Activated CD4-positive, alpha-beta T cell treated with anti-CD3 and anti-CD28 coated beads, Interleukin-2, amount 50 U/mL, for 16 hours (primary cell): ENCODE measurements at regions not wholly inside any gene's neighbourhood (a gene's known extent, or its start where the extent isn't known, plus 50 kb on each side); places are given as distances from the start of the nearest gene placed in this dataset.
A peak's percentile ranks its signal among the peaks of the same experiment; 100 is the strongest.

Experiments used
- DNase-seq: peaks from one replicate; pipeline ENCODE4 v3.0.0-alpha.2; 2020

DNA sequence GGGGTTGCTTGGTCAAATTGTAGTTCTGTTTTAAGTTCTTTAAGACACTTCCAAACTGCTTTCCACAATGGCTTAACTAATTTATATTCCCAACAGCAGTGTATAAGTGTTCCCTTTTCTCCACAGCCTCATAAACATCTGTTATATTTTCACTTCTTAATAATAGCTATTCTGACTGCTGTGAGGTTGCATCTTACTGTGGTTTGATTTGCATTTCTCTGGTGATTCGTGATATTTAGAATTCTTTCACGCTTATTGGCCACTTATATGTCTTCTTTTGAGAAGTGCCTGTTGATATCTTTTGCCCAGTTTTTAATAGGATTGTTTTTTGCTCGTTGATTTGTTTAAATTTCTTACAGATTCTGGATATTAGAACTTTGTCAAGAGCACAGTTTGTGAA is 278.6 kb upstream of the ITM2A start:
- DNase-seq = no peak

DNA sequence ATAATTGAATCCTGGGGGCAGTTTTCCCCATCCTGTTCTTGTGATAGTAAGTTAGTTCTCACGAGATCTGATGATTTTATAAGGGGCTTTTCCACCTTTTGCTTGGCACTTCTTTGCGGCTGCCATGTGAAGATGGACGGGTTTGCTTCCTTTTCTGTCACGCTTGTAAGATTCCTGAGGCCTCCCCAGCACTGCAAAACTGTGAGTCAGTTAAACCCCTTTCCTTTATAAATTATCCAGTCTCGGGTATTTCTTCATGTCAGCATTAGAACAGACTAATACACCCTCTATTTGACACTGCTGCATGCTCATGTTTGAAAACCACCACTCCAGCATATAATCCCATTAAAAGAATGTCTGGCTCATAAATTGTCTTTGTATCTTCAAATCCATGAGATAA is 264.4 kb upstream of the ITM2A start:
- DNase-seq = no peak

DNA sequence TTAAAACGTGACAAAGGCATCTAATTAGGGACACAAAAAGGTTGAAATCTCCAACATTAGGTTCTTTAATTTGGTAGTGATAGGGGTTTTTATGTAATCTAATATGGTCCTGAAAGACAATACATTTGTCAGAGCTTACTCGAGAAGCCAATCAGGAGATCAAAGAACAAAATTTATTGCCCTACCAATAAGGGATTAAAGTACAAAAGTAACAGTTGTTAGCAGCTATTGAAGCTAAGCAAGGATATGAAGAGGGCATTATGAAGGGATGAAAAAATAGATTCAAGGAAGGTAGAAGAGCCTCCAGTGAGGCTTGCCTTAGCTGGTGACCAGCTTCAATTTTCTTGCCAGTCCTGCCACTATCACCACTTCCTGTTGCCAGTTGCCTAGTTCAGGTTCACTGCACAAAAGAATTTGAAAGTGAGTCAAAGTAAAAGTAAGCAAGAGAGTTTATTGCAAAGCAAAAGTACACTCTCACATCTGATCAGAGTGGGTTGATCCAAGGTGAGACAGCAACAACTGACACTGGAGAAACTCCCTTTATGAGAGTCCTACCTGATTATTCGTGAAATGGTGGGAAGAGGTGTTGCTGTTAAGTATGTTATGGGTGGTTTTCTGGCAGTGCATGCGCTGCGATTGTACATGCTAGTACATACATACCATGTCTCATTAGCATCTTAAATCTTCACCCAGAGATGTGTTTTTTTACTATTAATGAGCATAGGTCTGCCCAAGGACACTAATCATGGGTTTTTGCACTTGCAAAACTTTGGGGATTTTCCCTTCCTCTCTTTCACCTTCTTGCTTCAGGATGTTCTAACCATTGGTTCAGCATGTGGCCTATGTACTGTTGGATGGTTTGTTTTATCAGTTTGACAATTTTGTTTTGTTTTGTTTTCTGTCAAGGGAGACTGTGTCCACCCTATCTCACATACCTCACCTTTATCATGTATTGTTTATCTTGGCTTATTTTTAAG is 263.2 kb upstream of the ITM2A start:
- peak; percentile 11 for DNase-seq

DNA sequence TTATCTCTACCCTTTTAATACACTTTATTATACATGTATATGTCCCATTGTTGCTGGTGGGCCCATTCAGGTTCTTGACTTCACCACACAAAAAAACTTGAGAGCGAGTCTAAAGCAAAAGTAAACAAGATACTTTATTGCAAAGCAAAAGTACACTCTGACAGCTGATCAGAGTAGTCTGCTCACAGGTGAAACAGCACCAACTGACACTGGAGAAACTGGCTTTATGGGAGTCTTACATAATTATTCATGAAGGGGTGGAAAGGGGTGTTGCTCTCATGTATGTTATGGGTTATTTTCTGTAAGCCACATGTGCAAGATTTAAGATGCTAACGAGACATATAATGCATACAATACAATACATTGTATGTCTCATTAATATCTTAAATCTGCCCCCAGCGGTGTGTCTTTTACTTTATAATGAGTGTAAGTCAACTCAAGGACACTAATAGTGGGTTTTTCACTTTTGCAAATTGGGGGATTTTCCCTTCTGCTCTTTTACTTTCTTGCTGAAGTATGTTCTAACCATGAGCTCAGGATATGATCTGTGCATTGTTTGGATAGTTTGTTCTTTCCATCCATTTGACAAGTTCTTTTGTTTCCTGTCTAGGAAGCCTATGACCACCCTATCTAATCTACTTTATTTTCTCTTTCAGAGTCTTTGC is 256.1 kb upstream of the ITM2A start:
- DNase-seq = no peak

DNA sequence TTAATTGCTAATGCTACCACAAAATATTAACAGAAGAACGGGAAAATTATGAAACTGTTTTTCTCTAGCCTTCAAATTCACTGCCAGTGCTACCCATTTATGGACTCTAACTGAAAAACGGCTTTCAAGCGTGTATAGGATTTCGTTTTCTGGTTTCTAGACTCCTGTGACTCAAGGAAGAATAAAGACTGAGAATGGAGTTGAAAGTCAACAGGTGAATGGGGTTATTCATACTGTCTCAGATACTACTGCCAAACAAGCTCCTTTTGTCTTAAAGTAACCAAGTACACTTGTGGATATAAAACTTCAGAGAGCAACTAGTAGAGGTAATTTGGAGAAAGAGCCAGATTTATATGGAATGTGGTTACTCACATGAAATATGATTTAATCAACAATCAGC is 251.1 kb upstream of the ITM2A start:
- no peak for DNase-seq

DNA sequence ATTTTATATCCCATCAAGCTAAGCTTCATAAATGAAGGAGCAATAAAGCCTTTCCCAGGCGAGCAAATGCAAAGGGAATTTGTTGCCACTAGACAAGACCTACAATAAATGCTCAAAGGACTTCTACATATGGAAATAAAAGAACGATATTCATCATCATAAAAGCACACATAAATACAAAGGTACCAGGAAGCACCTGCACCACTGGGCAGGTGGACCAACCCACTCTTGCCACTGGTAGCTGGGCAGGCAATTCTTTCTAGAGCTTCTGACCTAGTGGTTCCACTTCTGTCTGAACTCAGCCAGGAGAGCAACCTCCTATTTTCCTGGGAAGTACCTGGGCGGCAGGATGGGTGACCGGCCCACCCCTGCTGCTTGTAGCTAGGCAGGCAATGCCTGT is 237.2 kb upstream of the ITM2A start:
- no peak for DNase-seq

DNA sequence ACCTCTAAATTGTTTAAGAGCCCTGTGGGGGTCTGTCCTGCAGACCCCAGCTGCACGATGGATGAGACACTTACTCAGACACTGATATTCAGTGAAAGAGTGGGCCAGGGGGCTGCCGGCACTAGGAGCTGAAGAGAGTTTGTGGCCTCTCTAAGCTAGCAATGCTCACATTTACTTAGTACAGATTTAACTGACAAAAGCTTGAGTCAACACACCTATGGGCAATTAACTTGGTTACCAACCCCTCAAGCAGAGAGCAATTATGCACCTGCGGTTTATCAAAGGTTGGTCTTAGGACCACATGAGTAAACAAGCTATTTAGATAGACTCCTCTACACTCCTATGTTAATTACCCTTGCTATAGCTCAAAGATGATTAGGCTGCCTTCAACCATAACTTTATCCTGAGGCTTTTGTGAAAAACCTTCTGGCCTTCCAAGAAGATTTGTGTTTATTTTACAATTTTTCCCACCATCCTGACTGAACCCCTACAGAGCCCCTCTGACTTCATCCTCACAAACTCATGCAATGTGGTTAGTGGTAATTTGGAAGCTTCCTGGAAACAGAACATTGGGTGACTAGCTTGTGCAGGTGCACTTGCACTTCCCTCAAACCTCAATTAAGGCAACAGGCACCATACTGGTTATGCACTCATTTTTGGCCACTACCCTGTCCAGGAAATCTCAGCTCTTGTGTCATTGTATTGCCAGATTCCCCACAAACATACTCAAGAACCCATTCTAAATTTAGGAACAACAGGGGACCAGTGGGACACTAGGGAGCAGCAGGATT is 234.4 kb upstream of the ITM2A start:
- no peak for DNase-seq

DNA sequence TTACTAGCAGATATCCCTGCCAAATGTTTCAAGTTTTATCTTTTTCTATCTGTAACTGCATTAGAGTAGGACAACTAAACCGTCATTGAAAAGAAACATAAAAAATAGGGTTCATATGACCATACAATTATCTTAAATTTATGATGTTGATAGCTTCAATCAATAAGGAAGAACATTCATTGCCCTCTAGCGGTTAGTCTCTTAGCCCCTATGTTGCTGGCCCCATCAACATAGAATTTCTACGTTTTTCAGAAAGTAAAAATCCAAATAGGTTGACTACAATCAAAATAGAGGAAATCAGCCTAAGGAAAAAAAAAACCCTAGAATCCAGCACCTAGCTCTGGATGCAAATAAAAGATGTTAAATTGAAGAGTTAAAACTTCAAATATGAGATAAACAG is 225.1 kb upstream of the ITM2A start:
- DNase-seq = no peak

DNA sequence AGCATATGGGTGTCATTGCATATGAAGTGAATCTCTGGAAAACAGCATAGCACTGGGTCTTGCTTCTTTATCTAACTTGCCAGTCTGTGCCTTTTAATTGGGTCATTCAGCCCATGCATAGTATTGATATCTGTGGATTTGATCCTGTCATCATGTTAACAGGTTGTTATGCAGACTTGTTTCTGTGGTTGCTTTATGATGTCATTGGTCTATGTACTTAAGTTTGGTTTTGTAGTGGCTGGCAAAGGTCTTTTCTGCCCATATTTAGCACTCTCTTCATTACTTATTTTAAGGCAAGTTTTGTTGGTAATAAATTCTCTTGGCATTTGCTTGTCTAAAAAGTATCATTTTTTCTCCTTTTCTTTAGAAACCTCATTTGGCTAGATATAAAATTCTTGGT is 221.1 kb upstream of the ITM2A start:
- DNase-seq = no peak

DNA sequence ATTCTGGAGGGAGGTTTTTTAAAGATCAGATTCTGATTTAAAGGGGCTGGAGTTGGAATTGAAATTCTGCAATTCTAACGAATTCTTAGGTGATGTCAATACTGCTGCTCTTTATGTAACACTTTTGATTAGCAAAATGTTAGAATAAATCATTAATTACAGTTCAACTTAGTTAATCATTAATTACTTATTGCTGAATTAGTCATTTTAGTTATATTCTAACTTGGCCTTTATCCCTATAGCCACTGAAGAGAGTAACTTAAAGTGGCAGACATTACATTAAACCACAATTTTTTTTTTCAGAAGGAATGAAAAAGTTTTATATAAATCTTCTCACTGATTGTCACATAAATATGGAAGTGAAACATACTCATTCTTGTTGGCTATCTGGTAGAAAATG is 206.6 kb upstream of the ITM2A start:
- no peak for DNase-seq

DNA sequence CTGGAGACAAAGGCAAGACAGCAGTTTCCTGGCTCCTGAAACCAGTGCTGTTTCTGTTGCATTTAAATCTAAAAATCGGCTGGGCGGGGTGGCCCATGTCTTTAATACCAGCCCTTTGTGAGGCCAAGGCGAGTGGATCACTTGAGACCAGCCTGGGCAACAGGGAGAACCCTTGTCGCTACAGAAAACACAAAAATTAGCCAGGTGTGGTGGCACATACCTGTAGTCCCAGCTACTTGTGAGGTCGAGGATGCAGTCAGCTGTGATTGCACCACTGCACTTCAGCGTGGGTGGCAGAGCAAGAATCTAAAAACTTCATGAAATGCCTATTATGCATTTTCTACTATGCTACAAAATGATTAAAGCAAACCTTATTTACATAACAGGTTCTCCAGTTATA is 205.4 kb upstream of the ITM2A start:
- DNase-seq = no peak

DNA sequence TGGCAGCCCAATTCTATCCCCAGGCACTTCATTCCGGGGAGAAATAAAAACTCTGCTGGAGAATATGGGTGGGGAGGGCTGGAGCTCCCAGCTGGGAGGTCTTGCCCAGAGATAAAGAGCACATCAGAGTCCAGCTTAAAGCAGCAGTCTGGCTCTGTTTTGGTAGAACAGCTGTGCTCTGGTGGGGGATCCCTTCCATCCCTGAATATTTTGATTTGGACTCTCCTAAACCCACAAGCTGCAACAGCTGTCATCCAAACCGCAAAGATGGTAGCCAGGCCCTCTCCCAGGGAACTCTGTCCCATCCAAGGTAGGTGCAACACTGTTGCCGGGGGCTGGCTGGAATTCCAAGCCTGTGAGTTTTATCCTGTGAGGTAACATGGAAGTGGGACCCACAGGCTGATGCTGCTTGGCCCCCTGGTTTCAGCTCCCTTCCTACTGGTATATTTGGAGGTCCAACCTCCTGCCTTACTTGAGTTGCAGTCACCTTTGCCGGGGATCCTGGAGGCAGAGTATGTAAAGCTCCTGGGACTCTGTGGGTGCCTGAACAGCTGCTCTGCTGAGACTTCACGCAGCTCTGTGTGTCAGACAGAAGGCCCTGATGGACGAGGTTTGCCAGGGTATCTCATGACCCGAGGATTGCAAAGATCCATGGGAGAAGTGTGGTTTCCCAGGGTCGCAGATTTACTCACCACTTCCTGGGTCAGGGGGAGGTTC is 203.5 kb upstream of the ITM2A start:
- no peak for DNase-seq

DNA sequence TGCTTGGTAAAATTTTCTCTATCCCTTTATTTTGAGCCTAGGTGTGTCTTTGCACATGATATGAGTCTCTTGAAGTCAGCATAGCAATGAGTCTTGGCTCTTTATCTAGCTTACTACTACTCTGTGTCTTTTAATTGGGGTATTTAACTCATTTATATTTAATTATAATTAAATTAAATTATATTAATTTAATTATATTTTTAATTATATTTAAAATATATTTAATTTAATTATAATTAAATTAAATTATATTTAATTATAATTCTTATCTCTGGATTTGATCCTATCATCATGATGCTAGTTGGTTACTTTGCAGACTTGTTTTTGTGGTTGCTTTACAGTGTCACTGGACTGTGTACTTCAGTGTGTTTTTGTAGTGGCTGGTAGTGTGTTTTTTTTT is 201.2 kb upstream of the ITM2A start:
- no peak for DNase-seq

DNA sequence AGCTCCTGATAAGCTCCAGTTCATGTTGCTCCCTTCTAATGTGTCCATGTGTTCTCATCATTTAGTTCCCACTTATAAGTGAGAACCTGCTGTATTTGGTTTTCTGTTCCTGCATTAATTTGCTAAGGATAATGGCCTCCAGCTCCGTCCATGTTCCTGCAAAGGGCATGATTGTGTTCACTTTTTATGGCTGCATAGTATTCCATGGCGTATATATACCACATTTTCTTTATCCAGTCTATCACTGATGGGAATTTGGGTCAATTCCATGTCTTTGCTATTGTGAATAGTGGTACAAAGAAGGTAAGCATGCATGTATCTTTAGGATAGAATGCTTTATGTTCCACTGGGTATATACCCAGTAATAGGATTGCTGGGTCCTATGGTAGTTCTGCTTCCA is 197.2 kb upstream of the ITM2A start:
- DNase-seq = no peak

DNA sequence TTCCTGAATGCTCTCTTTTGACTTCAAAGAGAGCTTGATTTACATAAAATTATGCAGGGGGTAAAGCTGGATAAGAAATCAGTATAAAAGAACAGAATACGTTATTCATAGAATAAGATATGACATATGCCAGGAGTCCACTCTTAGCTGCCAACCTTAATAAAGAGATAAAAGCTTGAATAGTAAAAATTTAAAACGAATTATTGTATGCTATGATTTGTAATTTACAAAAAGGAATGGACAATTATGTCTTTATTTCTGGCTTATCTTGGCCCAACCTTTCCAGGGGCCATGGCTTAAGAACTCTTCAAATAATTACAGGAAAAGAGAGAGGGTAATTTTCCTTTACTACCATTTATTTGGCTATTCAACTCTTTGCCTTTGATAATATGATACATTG is 192.2 kb upstream of the ITM2A start:
- no peak for DNase-seq

DNA sequence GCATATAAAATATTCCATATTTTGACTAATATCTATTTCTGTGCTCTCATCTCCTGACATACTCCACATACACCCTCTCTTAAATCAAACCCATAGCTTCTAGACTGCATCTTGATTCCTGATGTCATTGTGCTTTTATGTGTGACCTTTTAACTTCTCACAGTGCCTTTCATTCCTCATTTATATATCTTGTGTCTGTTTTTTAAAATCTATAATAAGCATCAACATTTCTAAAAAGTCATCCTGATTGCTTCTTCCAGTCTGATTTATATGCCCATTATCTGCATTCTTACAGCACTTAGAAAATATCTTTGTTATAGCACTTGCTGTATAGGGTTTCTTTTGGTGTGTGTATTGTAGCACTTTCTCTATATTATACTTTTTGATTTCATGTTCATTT is 190.1 kb upstream of the ITM2A start:
- no peak for DNase-seq

DNA sequence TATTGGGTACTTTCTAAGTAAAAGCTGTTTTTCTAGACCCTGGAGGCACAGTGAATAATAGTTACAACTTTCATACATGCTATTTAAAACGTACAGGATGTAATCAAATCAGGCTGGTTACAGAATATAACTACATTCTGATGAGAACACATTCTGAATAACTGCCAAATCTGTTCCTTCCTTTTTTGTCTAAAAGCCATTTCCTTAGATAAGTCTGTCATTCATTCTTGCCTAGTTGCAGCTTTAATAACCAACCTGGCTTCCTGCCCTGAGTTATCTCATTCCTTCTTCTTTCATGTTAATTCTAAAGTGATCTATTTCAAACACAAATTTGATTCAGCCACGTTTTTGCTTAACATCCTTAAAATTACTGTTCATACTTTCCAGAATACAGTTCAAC is 189.7 kb upstream of the ITM2A start:
- DNase-seq = no peak

DNA sequence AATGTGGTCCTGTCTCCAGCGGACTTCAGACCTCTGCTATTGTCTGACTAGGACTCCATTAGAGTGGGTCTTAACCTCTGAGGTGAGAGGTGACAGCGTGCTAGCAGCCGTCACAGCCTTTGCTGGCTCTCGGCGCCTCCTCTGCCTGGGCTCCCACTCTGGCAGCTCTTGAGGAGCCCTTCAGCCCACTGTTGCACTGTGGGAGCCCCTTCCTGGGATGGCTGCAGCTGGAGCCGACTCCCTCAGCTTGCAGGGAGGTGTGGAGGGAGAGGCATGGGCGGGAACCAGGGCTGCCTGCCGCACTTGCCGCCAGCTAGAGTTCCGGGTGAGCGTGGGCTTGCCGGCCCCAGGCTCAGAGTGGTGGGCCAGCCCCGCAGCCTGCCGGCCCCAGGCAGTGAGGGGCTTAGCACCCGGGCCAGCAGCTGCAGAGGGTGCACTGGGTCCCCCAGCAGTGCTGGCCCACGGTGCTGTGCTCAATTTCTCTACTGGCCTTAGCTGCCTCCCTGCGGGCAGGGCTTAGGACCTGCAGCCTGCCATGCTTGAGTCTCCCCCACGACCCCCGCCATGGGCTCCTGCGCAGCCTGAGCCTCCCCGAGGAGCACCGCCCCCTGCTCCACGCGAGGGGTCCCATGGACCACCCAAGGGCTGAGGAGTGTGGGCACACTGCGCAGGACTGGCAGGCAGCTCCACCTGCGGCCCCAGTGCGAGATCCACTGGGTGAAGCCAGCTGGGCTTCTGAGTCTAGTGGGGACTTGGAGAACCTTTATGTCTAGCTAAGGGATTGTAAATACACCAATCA is 163.4 kb upstream of the ITM2A start:
- DNase-seq = no peak

DNA sequence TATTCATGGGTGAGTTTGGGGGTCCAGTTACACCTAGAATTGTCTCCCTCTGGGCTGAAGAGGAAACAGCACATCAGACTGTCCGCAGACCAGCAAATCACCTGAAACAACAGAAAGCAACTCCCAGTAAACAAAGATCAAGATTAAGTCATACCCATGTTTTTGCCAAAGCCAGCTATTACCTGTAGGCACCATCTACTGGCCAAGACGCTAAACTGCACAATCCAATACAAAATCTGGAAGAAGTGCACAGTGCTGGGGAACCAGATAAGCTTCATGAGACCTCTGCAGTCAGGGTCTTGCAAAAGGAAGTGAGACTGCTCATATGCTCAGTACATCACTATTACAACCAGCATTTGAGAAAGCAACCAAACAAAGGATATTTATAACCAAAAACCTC is 157.5 kb upstream of the ITM2A start:
- DNase-seq = peak; percentile 16

DNA sequence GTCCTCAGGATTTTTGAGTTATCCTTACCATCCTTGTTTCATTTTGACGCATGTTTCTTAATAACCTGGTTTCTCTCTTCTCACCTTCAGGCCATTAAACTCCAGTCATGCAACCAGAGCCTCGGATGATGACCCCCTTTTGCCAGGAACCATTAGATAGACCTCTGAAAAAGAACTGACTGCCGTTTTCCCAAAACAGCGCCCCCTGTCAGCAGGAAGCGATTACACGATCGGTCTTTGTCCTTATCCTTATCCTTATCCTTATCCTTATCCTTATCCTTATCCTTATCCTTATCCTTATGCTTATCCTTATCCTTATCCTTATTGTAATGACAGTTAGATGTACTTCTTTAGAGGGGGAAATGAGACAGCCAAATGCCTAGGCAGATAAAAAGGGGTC is 148.4 kb upstream of the ITM2A start:
- DNase-seq = no peak

DNA sequence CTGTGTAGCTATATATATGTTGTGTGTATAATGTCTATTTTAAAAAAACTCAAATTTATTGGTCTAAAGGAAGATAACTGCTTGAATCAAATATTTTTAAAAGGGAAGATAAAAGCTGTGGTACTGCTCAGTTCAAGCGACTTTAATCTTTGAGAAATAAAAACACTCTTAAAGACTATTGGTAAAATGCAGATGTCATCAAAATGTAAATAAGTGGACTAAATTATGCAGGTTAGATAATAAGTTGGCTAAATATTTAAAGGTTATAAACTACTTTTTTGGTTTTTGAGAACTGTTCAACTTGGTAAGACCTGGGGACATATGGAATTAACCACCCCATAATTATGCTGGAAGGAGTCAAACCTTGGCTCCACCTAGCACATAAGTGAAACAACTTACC is 144.7 kb upstream of the ITM2A start:
- no peak for DNase-seq

DNA sequence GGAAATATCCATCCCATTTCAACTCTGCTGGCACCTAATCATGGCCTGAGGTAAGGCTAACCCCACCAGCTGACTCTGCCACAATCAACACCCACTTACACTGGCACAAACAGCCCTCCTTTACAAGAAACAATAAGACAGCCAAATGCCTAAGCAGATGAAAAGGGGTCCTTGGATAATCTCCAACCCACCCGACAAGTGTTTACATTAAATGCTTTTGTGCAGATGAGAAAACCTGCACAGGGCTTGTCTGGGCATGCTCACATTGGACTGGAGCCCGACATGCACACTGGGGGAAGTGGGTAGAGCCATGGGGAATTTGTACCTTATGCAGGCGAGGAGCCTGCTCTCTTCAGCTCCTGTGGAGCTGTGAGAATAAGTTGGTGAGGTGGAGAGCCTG is 138.9 kb upstream of the ITM2A start:
- no peak for DNase-seq
